Right cardiac atrium (tissue), 5 donors: ENCODE measurements at regions not wholly inside any gene's neighbourhood (a gene's known extent, or its start where the extent isn't known, plus 50 kb on each side); places are given as distances from the start of the nearest gene placed in this dataset.
"Not testable (repeated sequence)": the region's sequence is repeated elsewhere in the genome, so short reads cannot be mapped to it uniquely, and the experiment has no call there.

Experiments used
- ATAC-seq, 2 donors: fragments of 200-7000 bp; cut with Tn5 transposase; one replicate each; pipeline versions ENCODE4 v1.8.0 to v1.9.1; 2020; ENCODE audit warnings: moderate library complexity in 2 of 2, mild to moderate bottlenecking in 1 of 2
- DNase-seq, 3 donors: peaks; one replicate each; pipeline ENCODE4 v3.0.0-alpha.2; 2020
- H3K27ac ChIP-seq: one replicate; pipeline ENCODE4 v1.5.1; 2013; ENCODE audit warnings: mild to moderate bottlenecking, low read length, control low read depth, moderate library complexity
- H3K27me3 ChIP-seq: one replicate; pipeline ENCODE4 v1.6.1; 2013; ENCODE audit not compliant: control insufficient read depth, insufficient read depth
- H3K4me1 ChIP-seq: one replicate; pipeline ENCODE4 v1.6.1; 2013; ENCODE audit warnings: low read length; ENCODE audit not compliant: control insufficient read depth, insufficient read depth
- H3K4me3 ChIP-seq: one replicate; pipeline ENCODE4 v1.5.1; 2013; ENCODE audit warnings: low read length, control low read depth
- H3K9me3 ChIP-seq: one replicate; pipeline ENCODE4 v1.6.1; 2013; ENCODE audit warnings: low read length; ENCODE audit not compliant: control insufficient read depth
- WGBS: extraction: QIAGEN DNeasy Blood & Tissue Kit; methylation state at CpG from one replicate; pipeline ENCODE4 v1.1.7; 2013; 5-methylcytosine and 5-hydroxymethylcytosine counted together
- intact Hi-C, 4 donors: fragments of 100-400 bp; cut with DNase I; formaldehyde crosslinking; loops; one replicate each; pipeline versions ENCODE4 v1.11.0 to v1.14.0; 2022 to 2023
- donor health status: healthy with polysubstance abuse.
- donor health status: DM: no; HTN: yes; CAD: no.
- donor health status: DM: no; HTN: no; CAD: no.
- donor health status: DM: no; HTN: yes; CAD: no; lungs with severe emphysema.
- donor health status: DM: yes; HTN: yes; CAD: no.

- ATAC-seq (no peak), DNase-seq (peak in 1 of 3 donors; percentile 2)
- Histone ChIP-seq H3K27me3 (no peaks in the 10 kb centered on the region), H3K4me3 (no peak overlapping the region), H3K27ac (no peak overlapping the region), H3K4me1 (no peaks in the 10 kb centered on the region), H3K9me3 (no peaks in the 10 kb centered on the region)
- intact Hi-C loops: no loop called here
- WGBS: 85% methylated on average over 2 of the region's 2 CpGs
Observed at GRCh38 chr3:154943981-154944380, 136.1 kb upstream of the MME start.

GRCh38 chr3:154942827-154943226 is 137.3 kb upstream of the MME start:
- no peak for DNase-seq
- Histone ChIP-seq H3K9me3 (no peaks in the 10 kb centered on the region), H3K4me3 (no peak overlapping the region), H3K27ac (no peak overlapping the region), H3K27me3 (no peaks in the 10 kb centered on the region), H3K4me1 (no peaks in the 10 kb centered on the region)
- intact Hi-C loops: no loop called here
- ATAC-seq: no peak

GRCh38 chr3:154936196-154936595 is 143.9 kb upstream of the MME start:
- 78% methylated on average over 4 of the region's 4 CpGs for WGBS
- no peak overlapping the region for H3K27ac ChIP-seq
- no peak for ATAC-seq

GRCh38 chr3:154933581-154933980 is 146.5 kb upstream of the MME start:
- Histone ChIP-seq H3K4me1 (no peaks in the 10 kb centered on the region), H3K9me3 (no peaks in the 10 kb centered on the region), H3K27me3 (no peaks in the 10 kb centered on the region), H3K27ac (no peak overlapping the region), H3K4me3 (no peak overlapping the region)
- no peak for DNase-seq
- no peak for ATAC-seq
- intact Hi-C loops: no loop called here

More at GRCh38 chr3:154936196-154936595, 143.9 kb upstream of the MME start:
- H3K4me3 ChIP-seq: no peak overlapping the region
- no peaks in the 10 kb centered on the region for H3K4me1 ChIP-seq
- H3K27me3 ChIP-seq: no peaks in the 10 kb centered on the region
- DNase-seq: no peak
- H3K9me3 ChIP-seq: no peaks in the 10 kb centered on the region
- intact Hi-C loops: no loop called here

DNA sequence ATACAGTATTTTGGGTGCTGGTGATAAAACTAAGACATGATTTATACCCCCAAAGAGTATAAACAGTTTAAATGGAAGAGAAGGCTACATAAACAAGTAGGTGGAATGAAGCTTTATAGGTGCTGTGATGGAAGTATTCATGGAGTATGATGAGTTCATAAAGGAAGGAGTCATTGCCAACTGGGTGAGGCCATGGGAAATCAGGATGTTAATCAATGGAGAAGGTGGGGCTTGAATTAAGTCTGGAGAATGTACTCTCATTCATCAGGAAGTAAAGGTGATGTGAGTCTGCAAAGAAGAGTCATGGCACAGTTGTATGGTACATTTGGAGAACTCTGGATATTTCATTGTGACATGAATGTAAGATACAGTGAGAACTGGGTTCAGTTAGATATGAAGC is 147.5 kb upstream of the MME start:
- H3K27ac ChIP-seq: no peak overlapping the region
- no peaks in the 10 kb centered on the region for H3K9me3 ChIP-seq
- no peak overlapping the region for H3K4me3 ChIP-seq

GRCh38 chr3:154931484-154931883 is 148.6 kb upstream of the MME start:
- ATAC-seq (no peak), DNase-seq (no peak)
- Histone ChIP-seq H3K27me3 (no peaks in the 10 kb centered on the region), H3K9me3 (no peaks in the 10 kb centered on the region), H3K27ac (no peak overlapping the region), H3K4me1 (no peaks in the 10 kb centered on the region), H3K4me3 (no peak overlapping the region)
- WGBS: 55% methylated on average over 1 of the region's 1 CpG
- intact Hi-C loops: no loop called here

More for the DNA sequence above, 147.5 kb upstream of the MME start:
- no peaks in the 10 kb centered on the region for H3K4me1 ChIP-seq
- ATAC-seq (no peak), DNase-seq (no peak)
- intact Hi-C loops: no loop called here
- H3K27me3 ChIP-seq: no peaks in the 10 kb centered on the region

- no peak for ATAC-seq
- H3K27me3 ChIP-seq: no peaks in the 10 kb centered on the region
- H3K4me1 ChIP-seq: no peaks in the 10 kb centered on the region
- no peak for DNase-seq
- 28% methylated on average over 1 of the region's 1 CpG for WGBS
- no peaks in the 10 kb centered on the region for H3K9me3 ChIP-seq
- H3K4me3 ChIP-seq: no peak overlapping the region
- no peak overlapping the region for H3K27ac ChIP-seq
- intact Hi-C loops: no loop called here
Observed at GRCh38 chr3:154926721-154927120, 153.4 kb upstream of the MME start.

GRCh38 chr3:154921351-154921750 is 158.8 kb upstream of the MME start:
- DNase-seq (peak in 2 of 3 donors; percentile 13 to 14), ATAC-seq (no peak)
- intact Hi-C loops: no loop called here
- 71% methylated on average over 2 of the region's 2 CpGs for WGBS
- Histone ChIP-seq H3K27ac (no peak overlapping the region), H3K9me3 (no peaks in the 10 kb centered on the region), H3K27me3 (no peaks in the 10 kb centered on the region), H3K4me1 (no peaks in the 10 kb centered on the region), H3K4me3 (no peak overlapping the region)

- Histone ChIP-seq H3K9me3 (no peaks in the 10 kb centered on the region), H3K27me3 (no peaks in the 10 kb centered on the region), H3K4me3 (no peak overlapping the region), H3K27ac (no peak overlapping the region), H3K4me1 (no peaks in the 10 kb centered on the region)
- ATAC-seq: no peak
- 64% methylated on average over 1 of the region's 1 CpG for WGBS
- intact Hi-C loops: no loop called here
- no peak for DNase-seq
Observed at GRCh38 chr3:154919226-154919625, 160.9 kb upstream of the MME start.

DNA sequence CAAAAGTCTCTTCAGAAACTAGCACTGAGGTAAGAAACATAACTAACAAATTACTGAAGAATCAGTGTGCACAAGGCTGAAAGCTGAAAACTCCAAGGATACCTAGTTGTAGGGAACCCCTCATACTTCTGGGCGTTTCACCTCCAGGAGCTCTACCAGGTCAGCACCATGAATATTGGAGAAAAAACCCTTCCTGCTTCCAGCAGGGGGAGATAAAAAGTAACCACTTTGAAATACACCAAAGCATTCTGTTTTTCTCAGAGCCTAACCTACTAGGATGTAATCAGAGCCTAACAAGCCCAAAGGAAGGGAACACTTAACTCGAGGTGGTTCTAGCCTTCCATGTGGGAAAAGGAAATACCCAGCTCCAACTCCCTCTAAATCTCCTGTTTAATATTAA is 175.8 kb upstream of the MME start:
- intact Hi-C loops: no loop called here
- ATAC-seq: no peak
- Histone ChIP-seq H3K9me3 (no peaks in the 10 kb centered on the region), H3K27me3 (no peaks in the 10 kb centered on the region), H3K4me3 (no peak overlapping the region), H3K27ac (no peak overlapping the region), H3K4me1 (no peaks in the 10 kb centered on the region)
- WGBS: 41% methylated on average over 2 of the region's 2 CpGs
- DNase-seq: no peak

DNA sequence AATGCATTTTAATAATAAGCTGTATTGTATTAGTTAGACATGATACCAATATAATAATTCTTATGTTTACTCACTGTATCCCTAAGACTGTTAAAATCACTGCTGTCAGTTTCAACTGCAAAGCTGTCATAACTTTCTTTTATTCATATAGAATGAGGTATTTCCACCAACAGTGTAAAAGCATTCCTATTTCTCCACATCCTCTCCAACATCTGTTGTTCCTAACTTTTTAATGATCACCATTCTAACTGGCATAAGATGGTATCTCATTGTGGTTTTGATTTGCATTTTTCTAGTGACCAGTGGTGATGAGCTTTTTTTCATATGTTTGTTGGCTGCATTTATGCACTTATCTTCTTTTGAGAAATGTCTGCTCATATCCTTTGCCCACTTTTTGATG is 177.6 kb upstream of the MME start:
- DNase-seq, H3K27me3 ChIP-seq, H3K4me1 ChIP-seq, ATAC-seq, H3K27ac ChIP-seq, H3K9me3 ChIP-seq, intact Hi-C loops, H3K4me3 ChIP-seq: not testable (repeated sequence)

DNA sequence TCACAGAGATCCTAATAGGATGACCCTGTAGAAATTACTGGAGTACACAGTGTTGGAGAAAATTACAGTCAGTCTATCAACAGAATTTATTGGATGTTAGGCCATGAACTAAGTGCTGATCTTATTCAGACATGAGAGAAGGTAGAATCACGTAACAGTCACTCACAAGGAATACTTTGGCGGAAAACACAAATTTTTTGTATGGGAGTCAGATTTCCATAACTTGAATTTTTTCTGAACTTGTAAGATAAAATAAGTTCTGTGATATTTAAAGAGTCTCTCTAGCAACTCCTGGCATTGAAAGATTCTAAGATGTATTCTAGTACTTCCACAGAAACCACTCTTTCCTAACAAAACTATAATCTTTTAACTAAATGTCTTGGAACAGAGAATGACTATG is 178.8 kb upstream of the MME start:
- WGBS: 71% methylated on average over 2 of the region's 2 CpGs
- Histone ChIP-seq H3K9me3 (no peaks in the 10 kb centered on the region), H3K4me1 (no peaks in the 10 kb centered on the region), H3K4me3 (no peak overlapping the region), H3K27ac (no peak overlapping the region), H3K27me3 (no peaks in the 10 kb centered on the region)
- intact Hi-C loops: no loop called here
- no peak for ATAC-seq
- no peak for DNase-seq
